GM19025 (cell line): ENCODE measurements at regions not wholly inside any gene's neighbourhood (a gene's known extent, or its start where the extent isn't known, plus 50 kb on each side); places are given as distances from the start of the nearest gene placed in this dataset.
"Not testable (repeated sequence)": the region's sequence is repeated elsewhere in the genome, so short reads cannot be mapped to it uniquely, and the experiment has no call there.

Experiments used
- ATAC-seq: cut with Tn5 transposase; IDR thresholded peaks from one replicate; pipeline ENCODE4 v1.9.1; 2021; ENCODE audit warnings: mild to moderate bottlenecking, low read depth, moderate library complexity; ENCODE audit not compliant: unreplicated experiment

DNA sequence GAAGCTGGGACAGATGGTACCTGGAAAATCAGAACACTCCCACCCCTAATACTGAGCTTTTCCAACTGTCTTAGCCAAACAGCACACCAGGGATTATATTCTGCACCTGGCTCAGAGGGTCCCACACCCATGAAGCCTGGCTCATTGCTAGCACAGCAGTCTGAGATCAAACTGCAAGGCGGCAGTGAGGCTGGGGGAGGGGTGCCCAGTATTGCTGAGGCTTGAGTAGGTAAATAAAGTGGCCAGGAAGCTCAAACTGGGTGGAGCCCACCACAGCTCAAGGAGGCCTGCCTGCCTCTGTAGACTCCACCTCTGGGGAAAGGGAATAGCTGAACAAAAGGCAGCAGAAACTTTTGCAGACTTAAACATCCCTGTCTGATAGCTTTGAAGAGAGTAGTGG is 403.3 kb downstream of the MBD2 start:
- ATAC-seq: not testable (repeated sequence)

DNA sequence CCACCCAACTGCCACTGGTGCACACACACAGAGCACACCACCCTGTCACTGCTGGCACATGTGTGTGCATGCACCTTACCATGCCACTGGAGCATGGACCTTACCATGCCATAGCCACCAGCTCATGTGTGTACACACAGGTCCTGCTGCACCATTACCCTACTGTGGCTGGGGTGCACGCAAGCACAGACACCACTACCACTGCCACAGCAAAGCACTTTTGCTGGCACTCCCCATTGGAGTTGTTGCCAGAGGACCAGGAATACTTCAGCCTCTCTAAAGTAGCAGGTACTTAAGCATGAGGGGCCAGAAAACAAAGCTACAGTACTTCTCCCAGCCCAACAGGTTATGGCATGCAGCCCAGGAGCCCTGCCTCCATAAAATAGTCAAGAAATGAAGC is 404.8 kb downstream of the MBD2 start:
- ATAC-seq: no peak

DNA sequence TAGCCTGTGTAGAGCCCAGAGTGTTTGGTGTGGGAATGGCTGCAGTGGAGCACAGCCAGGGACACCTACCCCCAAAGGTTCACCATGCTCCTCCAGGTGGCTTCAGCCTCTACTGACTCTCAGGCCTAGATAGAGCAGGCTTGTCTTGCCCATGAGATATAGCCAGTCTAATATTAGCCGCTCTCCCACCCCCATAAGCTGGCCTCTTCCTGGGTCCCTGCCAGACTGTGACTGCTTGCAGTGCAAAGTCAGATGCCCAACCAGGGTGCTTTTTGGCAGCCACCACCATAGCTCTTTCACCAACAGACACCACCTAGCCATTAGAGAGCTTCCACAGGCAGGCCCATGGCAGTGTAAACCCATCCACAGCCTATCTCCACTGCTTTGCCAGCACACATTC is 405.3 kb downstream of the MBD2 start:
- ATAC-seq: no peak

DNA sequence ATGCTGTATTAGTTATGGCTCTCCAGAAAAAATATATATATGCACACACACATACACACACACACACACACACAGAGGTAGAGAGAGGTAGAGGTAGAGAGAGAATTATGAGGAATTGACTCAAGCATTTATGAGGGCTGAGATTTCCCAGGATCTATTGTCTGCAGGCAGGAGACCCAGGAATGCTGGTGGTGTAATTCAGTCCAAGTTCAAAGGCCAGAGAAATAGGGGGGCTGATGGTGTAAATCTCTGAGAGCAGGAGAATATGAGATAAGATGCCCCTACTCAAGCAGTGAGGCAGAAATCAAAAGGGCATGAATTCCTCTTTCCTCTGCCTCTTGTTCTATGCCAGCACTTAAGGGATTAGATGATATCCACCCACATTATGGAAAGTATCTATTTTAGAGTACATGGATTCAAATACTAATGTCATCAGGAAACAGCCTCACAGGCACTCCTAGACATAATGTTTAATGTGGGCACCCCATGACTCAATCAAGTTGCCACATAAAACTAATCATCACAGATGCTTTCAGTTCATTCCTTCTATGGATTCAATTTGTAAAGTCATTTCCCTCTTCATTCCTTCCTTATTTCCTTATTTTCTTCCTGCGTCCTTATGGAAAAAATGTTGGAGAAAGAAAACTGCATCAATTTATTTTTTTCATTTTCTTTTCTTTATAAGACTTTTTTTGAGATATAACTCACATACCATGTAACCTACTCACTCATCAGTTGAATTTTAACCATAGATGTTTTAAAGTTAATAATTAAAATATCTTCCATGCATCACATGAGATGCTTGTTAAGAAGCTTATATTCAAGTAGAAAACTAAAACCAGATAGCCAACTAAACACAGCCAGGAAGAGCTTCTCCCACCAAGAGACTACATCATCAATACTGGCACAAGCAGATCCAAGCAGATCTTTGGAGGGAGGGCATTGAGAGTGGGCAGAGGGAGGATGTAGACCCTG is 406.2 kb downstream of the MBD2 start:
- no peak for ATAC-seq

DNA sequence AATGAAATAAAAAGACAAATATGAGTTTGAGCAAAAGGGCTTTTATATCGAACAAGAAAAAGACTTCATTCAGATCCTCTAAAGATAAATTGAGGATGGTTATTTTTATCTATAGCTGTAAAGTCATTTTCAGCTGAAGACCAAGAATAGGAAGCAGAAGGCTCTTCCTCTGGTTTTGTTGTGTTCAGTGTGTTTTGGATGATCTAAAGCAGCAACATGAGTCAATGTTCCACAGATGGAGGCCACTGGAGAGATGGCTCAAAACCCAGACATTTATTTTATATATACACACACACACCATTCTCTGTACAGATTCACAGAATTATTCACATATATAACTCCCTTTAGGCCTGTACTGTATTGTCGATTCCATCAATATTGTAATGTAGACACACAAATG is 424.3 kb downstream of the MBD2 start:
- no peak for ATAC-seq

DNA sequence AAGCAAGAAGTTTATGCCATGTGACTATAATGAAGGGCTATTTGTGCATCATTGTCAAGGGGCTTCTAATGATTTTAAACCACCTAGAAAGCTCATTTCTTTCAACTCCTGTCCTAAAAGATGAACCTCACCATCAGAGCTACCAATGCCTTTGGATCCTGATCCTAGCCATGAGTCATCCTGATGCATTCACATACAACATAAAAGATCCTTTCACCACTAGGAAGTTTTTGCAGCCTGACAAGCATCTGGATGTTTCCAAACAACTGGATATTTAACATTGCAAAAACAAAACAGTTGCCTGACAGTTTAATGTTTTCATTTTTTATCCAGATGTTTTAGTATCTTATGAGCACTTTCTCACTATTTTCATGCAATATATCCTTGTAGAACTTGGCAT is 425.3 kb downstream of the MBD2 start:
- no peak for ATAC-seq

DNA sequence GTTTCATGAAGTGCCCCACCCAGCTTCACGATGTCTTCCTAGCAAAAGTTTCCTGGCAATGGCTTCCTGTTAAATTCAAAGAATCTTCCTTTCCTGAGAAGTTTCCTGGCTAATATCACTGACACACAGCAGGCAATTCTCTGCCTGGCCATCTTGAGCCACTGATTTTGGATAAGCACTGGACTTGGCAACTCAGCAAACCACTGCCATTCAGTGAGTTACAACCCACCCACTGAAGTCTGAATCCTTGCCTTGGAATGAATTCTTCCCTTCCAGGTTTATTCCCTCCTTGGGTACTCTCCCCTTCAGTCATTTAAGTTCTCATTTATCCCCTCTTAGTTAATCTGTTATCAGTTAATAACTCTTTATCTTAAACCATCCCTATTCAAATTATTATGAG is 426.0 kb downstream of the MBD2 start:
- ATAC-seq: no peak

DNA sequence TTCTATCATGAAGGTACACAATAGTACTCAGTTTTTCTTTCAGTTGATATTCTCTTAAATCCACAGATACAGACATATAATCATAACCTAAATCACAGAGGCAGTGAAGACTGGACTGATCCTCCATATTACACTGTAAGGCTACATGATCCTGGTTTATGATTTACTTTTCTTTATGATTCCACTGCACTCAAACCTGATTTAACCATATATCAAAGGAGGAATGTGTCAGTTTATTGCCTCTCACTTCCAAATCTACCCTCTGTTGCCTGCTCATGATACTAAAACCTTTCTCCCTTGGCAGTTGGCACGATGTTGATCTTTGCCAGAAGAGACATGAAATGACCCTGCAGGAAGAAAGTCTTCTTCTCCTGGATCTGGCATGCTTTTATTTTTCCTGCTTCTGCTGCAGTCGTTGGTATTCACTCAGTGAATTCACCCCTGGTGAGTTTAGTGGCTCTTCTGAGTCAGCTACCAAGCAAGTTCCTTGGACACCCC is 426.4 kb downstream of the MBD2 start:
- ATAC-seq: no peak

DNA sequence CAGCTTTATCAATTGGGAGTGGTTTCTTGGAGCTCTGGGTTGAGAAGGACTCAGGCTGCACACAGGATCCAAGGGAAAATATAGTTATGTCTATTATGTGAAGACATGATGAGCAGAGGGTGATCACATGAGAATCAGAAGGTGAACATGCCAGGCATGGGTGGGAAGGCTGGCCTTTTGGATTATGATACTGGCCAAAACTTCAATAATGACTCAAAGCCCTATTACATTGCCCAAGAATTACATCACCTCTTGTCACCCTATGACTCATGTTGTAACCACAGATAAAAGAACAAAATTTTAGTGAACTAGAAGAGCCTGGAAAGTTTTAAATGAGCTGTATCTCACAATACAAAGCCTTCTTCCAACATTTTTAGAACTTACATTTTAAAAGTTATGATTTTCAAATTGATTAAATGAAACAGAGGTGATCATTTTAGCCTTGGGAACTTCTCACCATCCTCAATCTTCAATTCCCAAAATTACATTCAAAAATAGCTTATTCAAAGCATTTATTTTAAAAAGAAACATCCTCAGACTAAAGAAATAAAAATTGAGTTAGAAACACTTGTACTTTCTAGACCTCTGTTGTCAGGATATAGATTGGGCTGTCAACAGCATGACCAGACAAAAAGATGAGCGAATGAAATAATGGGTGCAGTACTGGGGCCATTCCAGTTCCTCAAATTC is 428.3 kb downstream of the MBD2 start:
- no peak for ATAC-seq

DNA sequence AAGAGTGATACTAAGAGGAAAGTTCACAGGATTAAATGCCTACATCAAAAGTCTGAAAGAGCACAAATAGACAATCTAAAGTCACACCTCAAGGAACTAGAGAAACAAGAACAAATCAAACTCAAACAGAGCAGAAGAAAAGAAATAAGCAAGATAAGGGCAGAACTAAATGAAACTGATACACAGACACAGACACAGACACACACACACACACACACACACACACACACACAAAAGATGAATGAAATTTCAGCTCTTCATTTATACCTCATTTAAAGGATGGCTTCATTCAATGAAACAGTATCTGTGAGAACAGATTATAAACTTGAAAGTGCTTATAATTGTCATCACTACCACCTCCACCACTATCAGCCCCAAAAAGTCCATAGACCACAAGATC is 428.9 kb downstream of the MBD2 start:
- no peak for ATAC-seq

DNA sequence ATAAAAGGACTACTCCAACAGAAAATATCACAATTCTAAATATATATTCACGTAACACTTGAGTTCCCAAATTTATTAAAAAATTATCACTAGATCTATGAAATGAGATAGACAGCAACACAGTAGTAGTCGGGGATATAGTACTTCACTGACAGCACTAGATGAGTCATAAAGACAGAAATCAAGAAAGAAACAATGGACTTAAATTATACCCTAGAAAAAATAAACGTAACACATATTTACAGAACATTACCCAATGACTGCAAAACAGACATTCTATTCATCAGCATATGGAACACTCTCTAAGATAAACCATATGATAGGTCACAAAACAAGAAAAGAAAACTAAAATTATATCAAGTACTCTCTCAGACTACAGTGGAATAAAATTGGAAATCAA is 429.4 kb downstream of the MBD2 start:
- ATAC-seq: no peak

DNA sequence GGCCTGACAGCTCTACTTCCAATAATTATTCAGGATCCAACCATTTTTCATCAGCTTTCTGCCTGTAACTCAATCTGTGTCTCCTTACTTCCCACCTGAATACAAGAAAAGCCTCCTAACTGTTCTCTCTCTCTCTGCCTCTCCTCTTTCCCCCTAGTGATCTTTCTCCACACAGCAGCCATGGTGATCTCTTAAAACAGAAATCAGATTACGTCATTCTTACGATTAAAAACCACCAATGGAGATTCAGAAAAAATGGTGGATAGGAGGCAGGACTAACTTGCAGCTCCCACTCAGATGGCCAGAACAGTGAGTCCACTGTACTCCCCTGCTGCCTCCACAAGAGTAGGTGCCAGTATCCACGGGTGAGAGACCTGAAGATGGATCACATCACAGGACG is 431.7 kb downstream of the MBD2 start:
- ATAC-seq: no peak

DNA sequence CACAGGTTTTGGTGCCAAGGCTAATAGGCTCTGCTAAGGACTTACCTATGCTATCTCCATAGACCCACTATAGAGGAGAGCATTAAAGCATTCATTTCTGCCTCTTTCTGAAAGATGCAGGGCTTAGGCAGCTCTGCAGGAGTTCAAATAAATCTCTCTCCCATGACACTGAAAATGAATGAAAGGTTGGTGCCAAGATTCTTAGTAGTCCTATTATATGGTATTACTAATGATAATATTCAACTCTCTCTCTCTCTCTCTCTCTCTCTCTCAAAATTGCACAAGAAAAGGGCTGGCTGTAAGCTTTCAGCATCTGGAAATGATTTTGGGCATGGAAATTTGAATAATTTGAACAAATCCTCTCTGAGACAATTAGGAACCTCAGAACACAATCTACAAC is 433.7 kb downstream of the MBD2 start:
- no peak for ATAC-seq

DNA sequence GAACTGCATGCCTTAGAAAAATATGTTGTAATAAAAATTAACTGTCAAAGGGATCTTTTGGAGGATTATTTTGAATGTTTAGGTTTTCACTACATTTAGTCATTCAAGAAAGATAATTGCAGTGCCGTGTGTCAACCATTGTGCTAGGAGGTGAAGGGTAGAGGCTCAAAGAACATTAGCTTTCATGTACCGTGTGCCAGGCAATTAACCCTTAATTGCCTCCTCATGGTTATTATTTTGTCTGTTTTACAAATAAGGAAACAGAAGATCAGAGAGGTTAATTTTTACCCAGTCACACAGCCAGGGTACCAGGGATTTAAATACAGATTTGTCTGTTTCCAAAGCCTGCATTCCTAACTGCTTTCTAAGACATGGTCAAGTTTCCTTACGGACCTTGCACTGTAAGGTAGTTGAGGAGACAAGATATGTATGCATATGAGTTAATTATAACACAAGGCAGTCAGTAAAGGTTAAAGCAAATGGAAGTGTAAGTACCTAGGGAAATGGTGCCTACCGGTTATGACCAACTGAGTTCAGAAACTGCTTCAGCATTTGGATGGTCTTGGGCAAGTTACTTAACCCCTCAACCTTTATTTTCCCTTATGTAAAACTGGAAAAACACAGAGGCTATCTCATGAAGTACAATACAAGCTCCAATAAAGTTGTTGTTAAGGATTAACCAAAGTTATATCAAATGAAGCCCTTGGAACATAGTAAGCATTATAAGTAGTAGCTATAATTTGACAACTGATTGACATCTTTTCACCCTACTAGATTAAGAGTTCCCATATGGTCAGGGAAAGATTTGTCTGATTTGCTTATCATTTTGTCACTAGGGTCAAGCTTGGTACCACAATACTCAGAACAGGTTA is 434.9 kb downstream of the MBD2 start:
- no peak for ATAC-seq

DNA sequence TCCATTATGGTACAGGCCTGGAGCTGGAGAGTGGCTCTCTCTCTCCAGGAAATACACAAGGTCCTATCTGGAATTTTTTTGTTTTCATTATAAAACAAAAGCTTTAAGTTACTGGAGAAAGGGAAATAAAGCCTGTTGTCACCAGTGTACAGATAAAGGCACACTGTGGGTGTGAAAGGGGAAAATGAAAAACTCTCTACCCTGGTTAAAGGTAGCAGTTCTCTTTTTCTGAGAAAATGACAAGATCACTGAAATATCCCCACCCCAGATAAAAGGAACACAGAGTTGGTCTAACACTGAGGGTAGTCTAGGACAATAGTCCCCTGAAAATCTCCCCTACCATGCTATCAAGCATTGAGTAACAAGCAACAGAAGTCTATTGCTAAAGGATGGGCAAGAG is 438.7 kb downstream of the MBD2 start:
- no peak for ATAC-seq

DNA sequence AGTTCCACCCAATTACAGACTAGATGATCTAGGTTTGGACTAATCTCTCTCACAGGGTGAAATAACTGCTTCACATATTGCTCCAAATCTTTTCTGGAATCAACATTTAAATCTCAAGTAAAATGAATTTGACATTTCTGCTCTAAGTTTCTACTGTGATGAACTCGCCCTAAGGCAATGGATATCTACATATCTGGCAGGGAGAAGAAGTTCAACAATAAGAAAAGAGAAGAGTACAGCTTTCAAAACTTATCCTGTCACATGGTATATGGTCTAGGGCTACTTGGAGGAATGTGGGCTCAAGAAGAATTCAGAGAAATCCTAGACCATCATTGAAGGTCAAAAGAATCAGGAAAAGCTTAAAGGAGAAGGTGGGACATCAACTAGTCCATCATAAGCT is 440.2 kb downstream of the MBD2 start:
- no peak for ATAC-seq

DNA sequence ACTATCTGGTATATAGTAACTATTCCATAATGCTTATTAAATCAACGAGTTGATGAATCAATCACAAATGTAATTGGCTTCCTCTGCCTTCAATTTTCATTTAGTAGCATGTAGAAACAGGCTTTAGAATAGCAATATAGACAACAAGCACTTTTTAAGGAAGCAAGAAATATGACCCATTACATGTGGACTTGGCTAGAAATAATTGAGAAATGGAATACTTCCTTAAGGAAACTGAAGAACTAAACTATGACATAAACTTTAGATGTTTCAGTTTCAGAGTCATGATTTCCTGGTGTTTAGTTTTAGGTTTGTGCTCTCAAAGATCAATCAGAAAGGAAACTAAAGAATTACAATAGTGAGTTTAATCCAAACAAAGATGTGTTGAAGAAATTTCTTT is 443.8 kb downstream of the MBD2 start:
- ATAC-seq: no peak

DNA sequence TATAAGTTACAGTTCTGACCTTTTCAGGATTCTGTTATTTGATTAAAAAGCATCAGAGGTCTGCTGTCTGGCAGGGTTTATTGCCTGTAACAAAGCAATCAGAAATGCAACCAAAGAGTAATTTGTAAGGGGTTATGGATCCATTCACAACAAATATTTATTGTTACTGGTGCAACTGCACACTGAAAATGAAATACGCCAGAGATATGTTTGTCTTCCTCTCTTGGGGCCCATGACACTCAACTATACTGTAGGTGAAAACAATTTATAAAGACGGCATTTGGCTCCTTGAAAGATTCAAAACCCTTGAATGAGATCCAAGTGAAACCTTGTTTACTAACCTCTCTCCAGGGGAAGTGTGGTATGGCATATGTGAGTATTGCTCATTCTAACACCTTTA is 452.2 kb downstream of the MBD2 start:
- no peak for ATAC-seq

DNA sequence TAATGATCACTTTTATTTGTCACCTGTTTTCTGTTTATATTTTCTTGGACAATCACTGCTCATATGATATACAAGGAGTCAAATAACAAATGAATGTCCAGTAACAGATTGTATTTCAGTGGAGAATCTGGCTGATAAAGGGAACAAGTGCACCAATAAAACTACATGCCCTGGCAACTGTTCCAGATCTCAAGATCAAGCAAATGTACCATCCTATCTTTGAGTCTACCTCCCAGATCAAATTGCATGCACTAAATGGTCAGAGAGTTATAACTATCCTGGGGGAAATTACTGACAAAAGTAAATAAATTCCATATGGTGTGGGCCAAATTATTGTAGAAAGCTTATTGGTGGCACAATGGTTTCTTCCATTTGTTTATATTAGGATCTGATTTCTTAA is 452.8 kb downstream of the MBD2 start:
- no peak for ATAC-seq

DNA sequence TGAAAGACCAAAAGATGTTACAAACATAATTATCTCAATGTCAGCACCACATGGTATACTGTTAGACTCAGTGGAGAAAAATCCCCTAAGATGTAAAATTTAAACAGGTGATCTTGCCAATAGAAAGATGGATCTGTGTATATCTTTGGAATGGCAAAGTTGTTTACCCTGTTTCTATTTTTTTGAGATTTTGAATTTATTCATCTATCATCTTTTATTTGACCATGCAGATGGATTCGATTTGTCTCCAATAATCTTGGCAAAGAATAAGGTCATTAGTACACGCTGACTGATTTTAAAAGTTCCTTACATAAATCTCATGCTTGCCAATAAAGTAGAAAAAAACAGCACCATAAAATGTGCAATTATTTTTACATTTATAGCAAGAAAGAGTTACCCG is 459.3 kb downstream of the MBD2 start:
- ATAC-seq: no peak

DNA sequence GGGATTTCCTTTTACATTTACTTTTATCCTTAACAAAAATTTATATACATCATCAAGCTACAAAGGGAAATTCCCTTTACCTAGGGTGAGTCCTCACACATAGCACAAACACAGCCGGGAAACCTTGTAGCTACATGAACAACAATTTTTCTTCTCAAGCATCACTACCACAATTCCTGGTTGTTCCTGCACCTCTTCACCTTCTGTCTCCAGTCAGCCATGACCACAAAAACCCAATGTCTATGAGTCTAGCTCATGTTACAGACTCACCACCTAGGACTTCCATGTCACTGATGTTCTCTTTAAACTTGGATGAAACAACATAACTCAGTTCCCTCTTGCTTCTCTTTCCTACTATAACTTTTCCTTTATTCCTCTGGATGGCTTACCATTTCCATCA is 460.4 kb downstream of the MBD2 start:
- no peak for ATAC-seq
